AG10803 (cell line): ENCODE measurements at regions not wholly inside any gene's neighbourhood (a gene's known extent, or its start where the extent isn't known, plus 50 kb on each side); places are given as distances from the start of the nearest gene placed in this dataset.

Experiments used
- DNase-seq: peaks from one replicate; pipeline ENCODE4 v3.0.0; 2010; ENCODE audit warnings: low read depth
- H3K4me3 ChIP-seq: 2 replicates; pipeline ENCODE4 v1.5.1; 2011; ENCODE audit warnings: mild to moderate bottlenecking, low read length, control low read depth
- CTCF ChIP-seq: conservative IDR thresholded peaks from 2 replicates; pipeline ENCODE4 v1.5.1; 2011; ENCODE audit warnings: mild to moderate bottlenecking, low read length, control low read depth, inconsistent platforms

GRCh38 chr3:188940573-188940932 lies 231.2 kb upstream of the TPRG1 start:
- DNase-seq = peak; percentile 75
- H3K4me3 ChIP-seq = no peak overlapping the region
- TF ChIP-seq CTCF = no peak

GRCh38 chr3:188941103-188941502 lies 230.7 kb upstream of the TPRG1 start:
- no peak for TF ChIP-seq CTCF
- DNase-seq = no peak
- no peak overlapping the region for H3K4me3 ChIP-seq

GRCh38 chr3:188942191-188942590 lies 229.6 kb upstream of the TPRG1 start:
- no peak overlapping the region for H3K4me3 ChIP-seq
- TF ChIP-seq CTCF = no peak
- DNase-seq = no peak

- TF ChIP-seq CTCF = no peak
- peak; percentile 18 for DNase-seq
- no peak overlapping the region for H3K4me3 ChIP-seq
These were observed 228.2 kb upstream of the TPRG1 start for GRCh38 chr3:188943591-188943990.

GRCh38 chr3:188944108-188944507 lies 227.7 kb upstream of the TPRG1 start:
- peak; percentile 27 for DNase-seq
- no peak for TF ChIP-seq CTCF
- H3K4me3 ChIP-seq = no peak overlapping the region

GRCh38 chr3:188946351-188947240 lies 225.2 kb upstream of the TPRG1 start:
- no peak overlapping the region for H3K4me3 ChIP-seq
- DNase-seq = peak; percentile 29
- no peak for TF ChIP-seq CTCF
